GM18873 (cell line): ENCODE measurements at regions not wholly inside any gene's neighbourhood (a gene's known extent, or its start where the extent isn't known, plus 50 kb on each side); places are given as distances from the start of the nearest gene placed in this dataset.

Experiments
- ATAC-seq: cut with Tn5 transposase; IDR thresholded peaks from one replicate; pipeline ENCODE4 v1.9.1; 2021; ENCODE audit warnings: mild to moderate bottlenecking, moderate library complexity, moderate number of reproducible peaks; ENCODE audit not compliant: unreplicated experiment, low FRiP score

GRCh38 chr12:91355150-91356006 is 172.8 kb upstream of the DCN start:
- ATAC-seq, result peak; percentile 92

DNA sequence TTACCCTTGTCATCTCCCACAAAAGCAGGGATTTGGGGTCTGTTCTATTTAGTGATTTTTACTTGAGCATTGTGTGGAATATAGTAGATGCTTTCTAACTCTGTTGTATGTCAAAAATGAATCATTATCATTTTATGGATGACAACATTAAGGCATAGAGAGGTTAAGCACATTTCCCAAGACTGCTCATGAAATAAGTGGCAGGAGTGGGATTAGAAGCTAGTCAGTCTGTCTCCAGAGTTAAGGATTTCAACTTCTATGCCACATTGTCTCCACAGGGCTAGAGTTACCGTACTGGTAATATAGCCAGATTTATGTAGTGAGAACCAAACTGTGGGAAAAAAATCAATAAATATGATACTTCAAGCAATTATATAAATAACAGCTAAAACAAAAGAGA is 170.6 kb upstream of the DCN start:
- no peak for ATAC-seq

GRCh38 chr12:91349476-91349875 is 166.9 kb upstream of the DCN start:
- ATAC-seq, result no peak

DNA sequence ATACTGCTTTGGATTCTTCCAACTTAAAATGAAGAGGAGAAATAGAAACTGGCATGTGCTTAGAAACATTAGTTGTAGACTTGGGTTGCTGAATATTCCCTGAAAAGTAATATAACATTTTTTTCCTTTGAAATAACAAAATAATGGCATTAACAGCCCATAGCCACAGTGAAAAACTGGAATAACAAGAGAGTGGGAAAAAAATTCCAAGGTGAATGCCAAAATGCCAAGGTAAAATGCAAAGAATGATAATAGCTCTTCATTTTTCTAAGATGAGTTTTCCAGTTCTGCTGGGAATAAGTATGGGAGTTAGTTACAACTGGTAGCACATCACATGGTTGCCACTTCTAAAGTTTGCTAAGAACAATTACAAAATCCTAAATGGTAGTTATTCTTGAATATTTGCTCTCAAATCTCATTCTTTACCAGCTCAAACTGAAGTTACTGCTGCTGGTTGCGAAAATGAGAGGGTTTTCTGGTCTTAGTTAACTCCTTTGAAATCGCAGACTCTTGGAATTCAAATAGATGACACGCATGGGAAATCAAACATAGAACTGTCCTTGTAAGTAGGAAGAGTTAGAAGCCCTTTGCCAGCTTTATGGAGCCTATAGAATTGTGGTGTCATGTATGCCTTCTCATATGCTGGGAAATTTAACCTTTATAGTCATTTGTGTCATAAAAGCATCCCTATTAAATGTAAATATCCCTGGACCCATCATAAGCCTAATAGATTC is 165.0 kb upstream of the DCN start:
- no peak for ATAC-seq

DNA sequence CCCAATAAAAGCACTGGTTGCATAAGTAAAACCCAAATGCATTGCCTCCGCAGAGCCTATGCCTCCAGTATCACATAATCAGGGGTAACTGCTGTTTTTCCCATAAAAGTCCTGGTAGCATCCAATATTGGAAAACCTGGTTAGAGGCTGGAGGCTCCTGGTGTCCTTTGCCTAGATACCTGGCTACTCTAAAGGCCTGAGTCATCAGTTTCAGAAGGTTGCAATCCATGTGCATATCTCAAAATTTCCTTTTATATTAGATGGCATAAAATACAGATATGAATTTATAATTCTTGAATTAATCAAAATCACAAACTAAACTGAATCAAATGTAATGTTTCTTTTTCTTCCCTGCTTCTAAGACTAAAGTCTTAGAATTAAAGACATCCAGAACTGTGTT is 164.2 kb upstream of the DCN start:
- ATAC-seq, result no peak

DNA sequence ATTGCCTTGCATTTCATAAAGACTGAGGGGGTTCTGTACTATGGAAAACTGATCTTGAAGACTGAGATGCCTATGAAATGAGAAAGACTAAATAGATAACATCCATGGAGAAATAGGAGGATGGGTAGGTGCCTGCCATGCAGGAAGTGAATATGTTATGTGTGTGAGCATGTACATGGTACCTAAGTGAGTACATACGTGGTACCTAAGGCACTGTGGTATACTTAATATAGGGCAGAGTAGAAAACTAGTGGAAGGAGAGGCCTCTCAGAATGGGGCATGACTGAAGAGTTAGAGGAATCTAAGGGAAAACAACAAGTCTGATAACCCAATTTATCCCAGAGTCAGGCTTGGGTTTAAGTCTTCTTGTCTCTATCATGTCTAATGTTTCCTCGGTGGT is 161.8 kb upstream of the DCN start:
- ATAC-seq, result no peak

- ATAC-seq, result no peak
Measured at GRCh38 chr12:91343010-91343409, 160.4 kb upstream of the DCN start.

GRCh38 chr12:91339106-91339505 is 156.5 kb upstream of the DCN start:
- no peak for ATAC-seq

GRCh38 chr12:91335699-91336098 is 153.1 kb upstream of the DCN start:
- no peak for ATAC-seq

DNA sequence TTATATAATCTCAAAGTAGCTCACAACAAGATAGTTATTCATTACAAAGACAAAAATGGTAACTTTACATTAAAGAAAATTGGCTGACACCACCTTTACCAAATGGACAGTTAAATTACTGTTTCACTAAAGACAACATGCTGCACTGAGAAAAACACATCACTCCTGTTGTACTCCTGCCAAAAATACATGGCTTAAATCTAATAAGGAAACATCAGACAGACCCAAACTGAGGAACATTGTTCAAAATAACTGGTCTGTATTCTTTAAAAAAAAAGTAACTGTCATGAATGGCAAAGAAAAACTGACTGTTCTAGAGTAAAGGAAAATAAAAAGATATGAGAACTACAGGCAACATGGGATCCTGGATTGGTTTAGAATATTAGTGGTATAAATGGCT is 151.3 kb upstream of the DCN start:
- ATAC-seq, result no peak

DNA sequence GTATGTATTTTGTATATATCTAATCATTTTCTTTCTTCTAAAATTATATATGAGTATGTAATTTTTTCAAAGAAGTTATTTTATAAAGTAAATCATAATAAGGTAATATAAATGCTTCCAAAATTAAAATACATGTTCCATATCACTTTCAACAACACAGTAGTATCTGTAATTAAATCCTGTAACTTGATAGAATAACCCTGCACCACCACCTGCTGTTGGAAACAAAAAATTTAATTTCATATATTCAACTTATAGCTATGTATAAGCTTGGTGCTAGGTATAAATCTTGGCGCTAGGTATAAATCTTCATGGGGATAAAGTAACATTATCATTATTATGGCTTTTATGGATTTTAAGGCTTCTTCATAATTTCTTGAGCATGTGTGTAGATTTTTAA is 149.7 kb upstream of the DCN start:
- ATAC-seq, result no peak

DNA sequence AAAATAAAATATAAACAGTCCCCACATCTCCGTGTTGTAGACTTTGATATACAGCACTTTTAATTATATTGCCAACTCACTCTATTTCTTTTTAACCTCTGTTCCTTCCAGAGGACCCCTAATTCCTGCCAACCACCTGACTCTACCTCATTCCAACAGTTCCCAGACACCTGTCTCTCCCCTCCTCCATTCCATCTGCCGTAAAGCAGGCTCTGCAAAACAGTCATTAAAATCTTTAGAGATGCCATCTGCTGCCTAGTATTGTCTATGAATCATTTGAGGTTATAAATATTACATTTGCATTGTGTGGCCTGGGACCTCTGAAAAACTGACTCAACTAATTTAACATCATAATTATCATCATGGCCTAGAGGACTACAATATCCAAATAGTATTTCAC is 148.8 kb upstream of the DCN start:
- ATAC-seq, result no peak

GRCh38 chr12:91328451-91328850 is 145.8 kb upstream of the DCN start:
- ATAC-seq, result no peak

DNA sequence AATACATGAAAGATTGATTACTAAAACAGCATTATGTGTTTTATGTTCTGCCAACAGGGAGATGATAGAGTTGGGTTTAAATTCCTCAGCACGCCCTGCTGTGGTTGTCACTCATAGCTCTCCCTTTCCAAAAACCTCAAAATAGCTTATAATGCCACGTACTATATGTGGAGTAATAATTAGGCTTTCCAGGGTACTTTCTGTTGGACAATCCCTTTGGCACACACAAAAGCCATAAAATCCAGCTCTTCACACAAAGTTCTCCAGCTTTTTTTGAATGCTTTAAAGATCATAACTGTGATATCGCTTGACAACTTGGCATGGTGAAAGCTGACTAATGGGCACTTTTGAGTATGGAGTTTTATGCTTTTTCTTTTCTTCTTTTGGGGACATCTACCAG is 145.3 kb upstream of the DCN start:
- ATAC-seq, result no peak

- no peak for ATAC-seq
Measured at GRCh38 chr12:91327131-91327530, 144.5 kb upstream of the DCN start.

GRCh38 chr12:91326058-91327027 is 143.7 kb upstream of the DCN start:
- peak; percentile 59 for ATAC-seq

DNA sequence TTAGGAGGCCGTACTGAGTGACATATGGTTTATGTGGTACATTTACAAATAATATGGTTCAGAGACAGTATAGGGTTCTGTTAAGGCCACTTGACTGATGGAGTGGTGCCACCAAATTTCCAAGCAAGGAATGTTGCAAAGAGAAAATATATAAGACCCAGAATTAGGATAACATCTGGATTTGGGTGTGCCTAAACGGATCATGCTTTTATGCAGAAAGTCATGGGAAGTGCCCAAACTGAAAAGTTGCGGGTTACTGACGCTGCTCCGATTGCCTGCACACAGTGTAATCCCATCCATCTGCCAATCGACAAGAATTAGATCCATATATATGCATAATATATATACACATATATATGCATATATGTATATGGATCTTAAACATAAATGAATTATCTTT is 138.4 kb upstream of the DCN start:
- no peak for ATAC-seq

DNA sequence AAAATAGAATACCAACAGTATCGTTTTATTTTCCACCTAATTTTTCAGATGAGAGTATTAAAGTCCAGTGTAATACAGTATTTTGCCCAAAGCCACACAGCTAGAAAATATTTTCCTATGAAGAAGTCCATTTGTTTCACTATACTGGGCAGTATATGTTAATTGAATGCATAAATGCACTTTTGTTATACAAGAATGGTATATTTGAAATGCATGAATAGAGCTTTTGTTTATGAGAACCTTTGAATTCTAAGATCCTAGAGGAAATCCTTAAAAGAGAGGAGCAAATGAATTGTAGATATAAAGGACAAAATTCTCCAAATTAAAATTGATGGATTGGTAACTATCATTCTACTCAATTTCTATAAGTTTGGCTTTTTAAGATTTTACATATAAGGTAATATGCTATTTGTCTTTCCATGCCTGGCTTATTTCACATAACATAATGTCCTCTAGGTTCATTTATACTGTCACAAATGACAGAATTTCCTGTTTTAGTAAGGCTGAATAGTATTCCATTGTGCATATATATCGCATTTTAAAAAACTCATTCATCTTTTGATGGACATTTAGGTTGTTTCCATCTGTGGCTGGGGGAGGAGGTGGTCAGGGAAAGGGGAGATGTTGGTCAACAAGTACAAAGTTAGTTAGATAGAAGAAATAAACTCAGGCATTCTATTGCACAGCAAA is 136.6 kb upstream of the DCN start:
- no peak for ATAC-seq

- ATAC-seq, result no peak
Measured at GRCh38 chr12:91317306-91317705, 134.7 kb upstream of the DCN start.

DNA sequence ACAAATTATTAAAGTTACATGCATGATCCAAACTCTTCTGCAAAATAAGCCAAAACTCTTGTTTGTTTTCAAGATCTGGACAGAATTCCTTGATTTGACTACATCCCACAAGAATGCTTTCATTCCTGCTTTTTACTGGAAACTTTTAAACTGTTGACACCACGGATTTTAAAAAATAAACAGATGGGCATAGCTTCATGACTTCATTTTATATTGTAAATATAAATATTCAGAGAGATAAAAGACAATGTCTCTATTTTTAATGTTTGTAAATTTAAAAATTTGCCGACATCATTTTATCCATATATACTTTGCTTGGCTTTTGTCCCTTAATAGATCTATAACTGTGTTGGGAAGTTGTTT is 134.3 kb upstream of the DCN start:
- ATAC-seq, result no peak
